Thyroid gland (tissue), 4 donors: ENCODE measurements at regions not wholly inside any gene's neighbourhood (a gene's known extent, or its start where the extent isn't known, plus 50 kb on each side); places are given as distances from the start of the nearest gene placed in this dataset.

Source experiments
- POLR2A ChIP-seq, 2 donors: fragments of 450-650 bp; IDR thresholded peaks; one replicate each; pipeline ENCODE4 v1.6.1; 2017; ENCODE audit warnings: antibody characterized with exemption in 2 of 2, mild to moderate bottlenecking in 2 of 2, moderate library complexity in 1 of 2
- TF ChIP-seq, protein P1 (sequence below), 6 experiments: fragments of 200-600 bp in 3 of 6; fragments of 450-650 bp in 3 of 6; sonication (generic) in 3 of 6; IDR thresholded peaks; one replicate each; pipeline ENCODE4 v1.5.1; 2016 to 2019; ENCODE audit warnings: antibody characterized with exemption in 6 of 6, mild to moderate bottlenecking in 2 of 6, inconsistent platforms in 1 of 6, moderate library complexity in 1 of 6

- TF ChIP-seq, protein P1, sequence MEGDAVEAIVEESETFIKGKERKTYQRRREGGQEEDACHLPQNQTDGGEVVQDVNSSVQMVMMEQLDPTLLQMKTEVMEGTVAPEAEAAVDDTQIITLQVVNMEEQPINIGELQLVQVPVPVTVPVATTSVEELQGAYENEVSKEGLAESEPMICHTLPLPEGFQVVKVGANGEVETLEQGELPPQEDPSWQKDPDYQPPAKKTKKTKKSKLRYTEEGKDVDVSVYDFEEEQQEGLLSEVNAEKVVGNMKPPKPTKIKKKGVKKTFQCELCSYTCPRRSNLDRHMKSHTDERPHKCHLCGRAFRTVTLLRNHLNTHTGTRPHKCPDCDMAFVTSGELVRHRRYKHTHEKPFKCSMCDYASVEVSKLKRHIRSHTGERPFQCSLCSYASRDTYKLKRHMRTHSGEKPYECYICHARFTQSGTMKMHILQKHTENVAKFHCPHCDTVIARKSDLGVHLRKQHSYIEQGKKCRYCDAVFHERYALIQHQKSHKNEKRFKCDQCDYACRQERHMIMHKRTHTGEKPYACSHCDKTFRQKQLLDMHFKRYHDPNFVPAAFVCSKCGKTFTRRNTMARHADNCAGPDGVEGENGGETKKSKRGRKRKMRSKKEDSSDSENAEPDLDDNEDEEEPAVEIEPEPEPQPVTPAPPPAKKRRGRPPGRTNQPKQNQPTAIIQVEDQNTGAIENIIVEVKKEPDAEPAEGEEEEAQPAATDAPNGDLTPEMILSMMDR (IDR thresholded peaks at IDR 0.05) = no peak
- no peak for TF ChIP-seq POLR2A (IDR thresholded peaks at IDR 0.05)
Measured at GRCh38 chr10:29099415-29099814, 189.5 kb upstream of the LYZL1 start.
